Naive thymus-derived CD4-positive, alpha-beta T cell (primary cell): ENCODE measurements at regions not wholly inside any gene's neighbourhood (a gene's known extent, or its start where the extent isn't known, plus 50 kb on each side); places are given as distances from the start of the nearest gene placed in this dataset.

Source experiments
- ATAC-seq: fragments of 150-1000 bp; cut with Tn5 transposase; 2 replicates; pipeline ENCODE4 v1.10.0; 2021; ENCODE audit warnings: mild to moderate bottlenecking, moderate library complexity
- CTCF ChIA-PET: fragments of 350-600 bp; sonication (Branson Sonifier 250); formaldehyde crosslinking; loops from one replicate; lab custom pipeline; 2021; ENCODE audit warnings: antibody characterized with exemption; lab: Charles Lee
- POLR2A ChIA-PET: fragments of 350-600 bp; sonication (Branson Sonifier 250); formaldehyde crosslinking; loops from one replicate; lab custom pipeline; 2021; ENCODE audit warnings: antibody characterized with exemption, inconsistent platforms; lab: Charles Lee
- DNase-seq, 9 donors: peaks; one replicate each; pipeline versions ENCODE4 v3.0.0 to v3.0.0-alpha.2; 2020 to 2022; ENCODE audit warnings: mixed read lengths in 1 of 9
- H3K27ac ChIP-seq: one replicate; pipeline ENCODE4 v1.7.0; 2013; ENCODE audit warnings: mild to moderate bottlenecking, low read depth, low read length, moderate library complexity
- H3K27me3 ChIP-seq, 2 donors: one replicate each; pipeline ENCODE4 v1.7.0; 2013; ENCODE audit warnings: low read length in 2 of 2, mild to moderate bottlenecking in 2 of 2, moderate library complexity in 2 of 2; ENCODE audit not compliant: control insufficient read depth in 2 of 2, insufficient read depth in 2 of 2
- H3K36me3 ChIP-seq, 3 experiments: 1 replicate in 2 of 3; 2 replicates in 1 of 3; pipeline ENCODE4 v1.7.0; 2013; ENCODE audit warnings: low read length in 3 of 3, mild to moderate bottlenecking in 3 of 3, moderate library complexity in 1 of 3; ENCODE audit not compliant: insufficient read depth in 3 of 3, control insufficient read depth in 2 of 3
- H3K4me1 ChIP-seq, 2 donors: one replicate each; pipeline ENCODE4 v1.7.0; 2013; ENCODE audit warnings: low read length in 2 of 2, mild to moderate bottlenecking in 2 of 2, moderate library complexity in 1 of 2; ENCODE audit not compliant: control insufficient read depth in 2 of 2, insufficient read depth in 2 of 2
- H3K4me3 ChIP-seq: 2 replicates; pipeline ENCODE4 v1.7.0; 2013; ENCODE audit warnings: mild to moderate bottlenecking, low read length
- H3K9me3 ChIP-seq, 3 experiments: 1 replicate in 2 of 3; 2 replicates in 1 of 3; pipeline ENCODE4 v1.7.0; 2013; ENCODE audit warnings: low read length in 3 of 3; ENCODE audit not compliant: control insufficient read depth in 2 of 3
- H3K27ac Mint-ChIP-seq, 9 donors: one replicate each; pipeline ENCODE4 v1.8.0; 2020 to 2022; ENCODE audit warnings: mixed read lengths in 9 of 9, mild to moderate bottlenecking in 8 of 9, moderate library complexity in 5 of 9, inconsistent platforms in 2 of 9
- H3K27me3 Mint-ChIP-seq, 5 donors: one replicate each; pipeline ENCODE4 v1.8.0; 2021 to 2022; ENCODE audit warnings: mixed read lengths in 5 of 5, mild to moderate bottlenecking in 1 of 5
- H3K36me3 Mint-ChIP-seq, 5 donors: one replicate each; pipeline ENCODE4 v1.8.0; 2020 to 2022; ENCODE audit warnings: mixed read lengths in 5 of 5, mild to moderate bottlenecking in 3 of 5, inconsistent platforms in 1 of 5
- H3K4me1 Mint-ChIP-seq, 7 donors: one replicate each; pipeline ENCODE4 v1.8.0; 2020 to 2022; ENCODE audit warnings: mixed read lengths in 7 of 7, mild to moderate bottlenecking in 3 of 7, inconsistent platforms in 1 of 7
- H3K4me3 Mint-ChIP-seq, 10 donors: one replicate each; pipeline ENCODE4 v1.8.0; 2020 to 2022; ENCODE audit warnings: mild to moderate bottlenecking in 10 of 10, mixed read lengths in 10 of 10, moderate library complexity in 6 of 10, inconsistent platforms in 2 of 10
- H3K9me3 Mint-ChIP-seq, 11 donors: one replicate each; pipeline ENCODE4 v1.8.0; 2020 to 2022; ENCODE audit warnings: mixed read lengths in 11 of 11, mild to moderate bottlenecking in 4 of 11, inconsistent platforms in 1 of 11, moderate library complexity in 1 of 11
- intact Hi-C, 2 donors: fragments of 100-400 bp; cut with micrococcal nuclease; formaldehyde crosslinking; loops; one replicate each; pipeline ENCODE4 v1.15.1; 2023

- intact Hi-C loops: no loop called here
- H3K4me3 ChIP-seq: no peak overlapping the region
- Mint-ChIP-seq H3K36me3 (no peaks in the 10 kb centered on the region), H3K4me3 (no peak overlapping the region), H3K27ac (no peak overlapping the region), H3K27me3 (no peaks in the 10 kb centered on the region), H3K4me1 (no peaks in the 10 kb centered on the region), H3K9me3 (peaks cover 0 to 8% (median 0%) of the 10 kb centered on the region in 11 donors)
- no peaks in the 10 kb centered on the region for H3K36me3 ChIP-seq
- ChIA-PET POLR2A (no interaction called here), CTCF (no interaction called here)
- H3K9me3 ChIP-seq: no peaks in the 10 kb centered on the region
- DNase-seq (no peak), ATAC-seq (no peak)
- H3K4me1 ChIP-seq: no peaks in the 10 kb centered on the region
- no peak overlapping the region for H3K27ac ChIP-seq
- peaks cover 0 to 2% of the 10 kb centered on the region in 2 donors for H3K27me3 ChIP-seq
Measured at GRCh38 chr4:31108762-31109161, 388.6 kb downstream of the PCDH7 start.

DNA sequence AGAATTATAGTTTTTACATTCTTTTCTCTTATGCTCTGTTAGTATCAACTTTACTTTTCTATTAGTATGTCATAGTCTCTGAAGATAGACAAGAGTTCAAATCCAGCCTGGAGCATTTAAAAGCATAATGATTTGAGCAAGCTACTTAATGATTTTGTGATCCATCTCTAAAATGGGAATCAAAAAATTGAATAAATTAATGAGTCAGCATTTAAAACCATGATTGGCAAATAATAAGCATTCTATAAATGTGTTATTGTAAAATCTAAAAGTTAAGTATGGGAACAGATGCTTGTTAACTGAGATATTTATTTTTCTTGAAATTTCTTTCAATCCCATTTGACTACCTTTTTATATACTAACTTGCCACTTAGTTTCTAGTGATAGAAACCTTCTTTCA, 391.6 kb downstream of the PCDH7 start:
- Histone ChIP-seq H3K36me3 (no peaks in the 10 kb centered on the region), H3K4me3 (no peak overlapping the region), H3K27ac (no peak overlapping the region), H3K9me3 (no peaks in the 10 kb centered on the region), H3K27me3 (peaks cover 0 to 2% of the 10 kb centered on the region in 2 donors), H3K4me1 (no peaks in the 10 kb centered on the region)
- intact Hi-C loops: no loop called here
- no peaks in the 10 kb centered on the region for H3K36me3 Mint-ChIP-seq
- no peaks in the 10 kb centered on the region for H3K27me3 Mint-ChIP-seq
- H3K9me3 Mint-ChIP-seq: peaks cover 0 to 6% (median 0%) of the 10 kb centered on the region in 11 donors
- ATAC-seq (no peak), DNase-seq (no peak)
- H3K4me3 Mint-ChIP-seq: no peak overlapping the region
- H3K4me1 Mint-ChIP-seq: no peaks in the 10 kb centered on the region
- POLR2A ChIA-PET: no interaction called here
- no peak overlapping the region for H3K27ac Mint-ChIP-seq
- CTCF ChIA-PET: no interaction called here

DNA sequence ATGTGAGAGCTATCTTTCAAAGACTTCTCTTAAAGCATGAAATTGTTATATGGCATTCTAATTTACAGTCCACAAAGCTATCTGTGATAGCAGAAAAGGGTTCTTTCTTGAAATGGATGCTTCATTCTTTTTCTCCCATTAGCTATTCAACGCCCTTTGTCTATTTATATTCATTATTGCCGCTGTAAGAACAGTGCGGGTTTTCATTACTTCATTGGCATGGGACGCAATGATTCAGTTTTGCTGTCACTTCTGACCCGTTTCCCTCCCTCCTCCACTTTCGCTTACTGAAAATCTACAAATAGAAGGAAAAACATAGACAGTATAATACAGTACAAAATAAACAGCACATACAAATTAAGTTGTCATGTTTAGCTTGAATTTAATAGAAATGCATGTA, 394.6 kb downstream of the PCDH7 start:
- no peaks in the 10 kb centered on the region for H3K36me3 ChIP-seq
- H3K9me3 Mint-ChIP-seq: peaks cover 0 to 4% (median 0%) of the 10 kb centered on the region in 11 donors
- POLR2A ChIA-PET: no interaction called here
- H3K27me3 ChIP-seq: peaks cover 0 to 2% of the 10 kb centered on the region in 2 donors
- H3K27ac ChIP-seq: no peak overlapping the region
- intact Hi-C loops: no loop called here
- no peaks in the 10 kb centered on the region for H3K9me3 ChIP-seq
- H3K4me1 ChIP-seq: no peaks in the 10 kb centered on the region
- DNase-seq (no peak), ATAC-seq (no peak)
- H3K4me3 Mint-ChIP-seq: no peak overlapping the region
- no peak overlapping the region for H3K27ac Mint-ChIP-seq
- no peaks in the 10 kb centered on the region for H3K4me1 Mint-ChIP-seq
- H3K27me3 Mint-ChIP-seq: no peaks in the 10 kb centered on the region
- no peaks in the 10 kb centered on the region for H3K36me3 Mint-ChIP-seq
- H3K4me3 ChIP-seq: no peak overlapping the region
- CTCF ChIA-PET: interaction anchor here (0.7 kb wide), 1 partner anchor 29 kb away, joined by 4 read pairs; no protein-coding TSS in a partner anchor

DNA sequence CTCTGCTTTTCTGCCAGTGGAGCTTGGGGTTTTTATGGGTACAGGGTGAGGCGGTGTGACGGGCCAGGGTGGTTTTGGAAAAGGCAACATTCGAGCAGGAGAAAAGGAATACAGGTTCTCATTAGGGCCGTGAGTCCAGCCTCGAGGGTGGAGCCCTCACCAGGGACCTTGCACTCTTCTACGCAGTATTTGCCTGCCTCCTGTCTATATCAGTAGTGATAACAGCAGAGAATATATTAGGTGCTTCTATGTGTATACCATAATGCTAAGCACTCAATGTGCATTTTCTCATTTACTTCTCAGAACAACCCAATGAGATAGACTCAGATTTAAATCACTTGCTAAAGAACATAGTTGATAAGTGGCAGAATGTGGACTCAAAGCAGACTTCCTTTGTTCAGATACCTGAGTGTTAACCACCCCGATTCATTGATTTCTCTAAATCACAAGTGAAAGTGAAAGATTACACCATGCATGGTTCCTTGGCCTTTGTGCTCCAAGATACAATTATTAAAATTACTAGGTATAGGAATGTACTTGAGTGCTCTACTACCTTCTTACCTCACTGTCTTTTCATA, 403.9 kb downstream of the PCDH7 start:
- no peak for DNase-seq
- H3K4me1 ChIP-seq: no peaks in the 10 kb centered on the region
- H3K9me3 ChIP-seq: no peaks in the 10 kb centered on the region
- H3K4me3 ChIP-seq: no peak overlapping the region
- intact Hi-C loops: no loop called here
- POLR2A ChIA-PET: no interaction called here
- Mint-ChIP-seq H3K9me3 (peaks cover 0 to 13% (median 1%) of the 10 kb centered on the region in 11 donors), H3K27ac (no peak overlapping the region), H3K4me3 (no peak overlapping the region), H3K4me1 (no peaks in the 10 kb centered on the region), H3K27me3 (no peaks in the 10 kb centered on the region), H3K36me3 (peaks cover 0 to 4% (median 0%) of the 10 kb centered on the region in 5 donors)
- H3K27me3 ChIP-seq: no peaks in the 10 kb centered on the region
- no peaks in the 10 kb centered on the region for H3K36me3 ChIP-seq
- H3K27ac ChIP-seq: no peak overlapping the region
- CTCF ChIA-PET: no interaction called here
- no peak for ATAC-seq

DNA sequence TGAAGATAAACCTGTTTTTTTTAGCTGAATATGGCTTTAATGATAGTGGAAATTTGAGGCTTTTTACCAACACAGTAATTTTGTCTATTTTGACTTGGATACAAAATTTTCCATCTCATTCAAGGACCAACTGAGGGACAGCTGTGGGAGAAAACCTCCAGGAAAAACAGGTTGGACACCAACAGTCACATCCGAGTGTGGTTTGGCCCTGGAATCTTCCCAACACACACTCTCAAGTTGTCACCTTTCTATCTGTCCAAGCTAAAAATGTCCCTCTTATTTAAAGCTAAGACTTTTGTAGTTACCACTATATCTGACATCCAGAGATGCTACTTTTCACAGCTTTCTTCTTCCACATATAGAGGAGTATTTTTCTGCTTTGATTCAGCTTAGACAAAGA, 404.9 kb downstream of the PCDH7 start:
- H3K27me3 Mint-ChIP-seq: no peaks in the 10 kb centered on the region
- peaks cover 0 to 10% (median 3%) of the 10 kb centered on the region in 11 donors for H3K9me3 Mint-ChIP-seq
- ChIA-PET CTCF (no interaction called here), POLR2A (no interaction called here)
- no peaks in the 10 kb centered on the region for H3K4me1 ChIP-seq
- H3K27ac Mint-ChIP-seq: no peak overlapping the region
- H3K9me3 ChIP-seq: no peaks in the 10 kb centered on the region
- intact Hi-C loops: no loop called here
- H3K27me3 ChIP-seq: no peaks in the 10 kb centered on the region
- H3K4me1 Mint-ChIP-seq: no peaks in the 10 kb centered on the region
- no peak overlapping the region for H3K4me3 Mint-ChIP-seq
- ATAC-seq (no peak), DNase-seq (no peak)
- H3K36me3 Mint-ChIP-seq: peaks cover 0 to 6% (median 0%) of the 10 kb centered on the region in 5 donors
- H3K27ac ChIP-seq: no peak overlapping the region
- no peaks in the 10 kb centered on the region for H3K36me3 ChIP-seq
- H3K4me3 ChIP-seq: no peak overlapping the region

DNA sequence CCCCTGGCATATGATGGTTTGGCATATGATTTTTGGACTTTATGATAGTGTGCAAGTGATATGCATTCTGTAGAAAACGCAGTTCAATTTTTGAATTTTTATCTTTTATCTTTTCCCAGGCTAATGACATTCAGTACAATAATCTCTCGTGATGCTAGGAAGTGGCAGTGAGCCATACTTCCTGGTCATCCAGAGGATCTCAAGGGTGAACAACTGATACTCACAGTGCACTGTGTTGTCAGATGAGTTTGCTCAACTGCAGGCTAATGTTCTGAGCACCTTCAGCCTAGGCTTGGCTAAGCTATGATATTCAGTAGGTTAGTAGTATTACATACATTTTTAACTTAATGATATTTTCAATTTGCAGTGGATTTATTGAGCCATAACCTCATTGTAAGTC, 405.3 kb downstream of the PCDH7 start:
- Histone ChIP-seq H3K27ac (no peak overlapping the region), H3K36me3 (no peaks in the 10 kb centered on the region), H3K4me1 (no peaks in the 10 kb centered on the region), H3K4me3 (no peak overlapping the region), H3K9me3 (no peaks in the 10 kb centered on the region), H3K27me3 (no peaks in the 10 kb centered on the region)
- POLR2A ChIA-PET: no interaction called here
- Mint-ChIP-seq H3K4me1 (no peaks in the 10 kb centered on the region), H3K36me3 (peaks cover 0 to 6% (median 0%) of the 10 kb centered on the region in 5 donors), H3K9me3 (peaks cover 0 to 8% (median 3%) of the 10 kb centered on the region in 11 donors), H3K27me3 (no peaks in the 10 kb centered on the region), H3K4me3 (no peak overlapping the region), H3K27ac (no peak overlapping the region)
- intact Hi-C loops: no loop called here
- DNase-seq (no peak), ATAC-seq (no peak)
- CTCF ChIA-PET: no interaction called here

- peaks cover 0 to 11% (median 0%) of the 10 kb centered on the region in 11 donors for H3K9me3 Mint-ChIP-seq
- intact Hi-C loops: no loop called here
Measured at GRCh38 chr4:31126881-31127398, 406.8 kb downstream of the PCDH7 start.

More at GRCh38 chr4:31126881-31127398, 406.8 kb downstream of the PCDH7 start:
- Mint-ChIP-seq H3K4me1 (no peaks in the 10 kb centered on the region), H3K4me3 (no peak overlapping the region), H3K27me3 (no peaks in the 10 kb centered on the region), H3K27ac (no peak overlapping the region), H3K36me3 (peaks cover 0 to 6% (median 0%) of the 10 kb centered on the region in 5 donors)
- Histone ChIP-seq H3K27ac (no peak overlapping the region), H3K27me3 (no peaks in the 10 kb centered on the region), H3K4me3 (no peak overlapping the region), H3K4me1 (no peaks in the 10 kb centered on the region), H3K36me3 (no peaks in the 10 kb centered on the region), H3K9me3 (no peaks in the 10 kb centered on the region)
- ATAC-seq (no peak), DNase-seq (no peak)
- POLR2A ChIA-PET: no interaction called here
- CTCF ChIA-PET: no interaction called here
